HG03108 (cell line): ENCODE measurements at regions not wholly inside any gene's neighbourhood (a gene's known extent, or its start where the extent isn't known, plus 50 kb on each side); places are given as distances from the start of the nearest gene placed in this dataset.

Source experiments
- ATAC-seq: cut with Tn5 transposase; IDR thresholded peaks from one replicate; pipeline ENCODE4 v1.9.1; 2021; ENCODE audit warnings: moderate library complexity; ENCODE audit not compliant: unreplicated experiment

DNA sequence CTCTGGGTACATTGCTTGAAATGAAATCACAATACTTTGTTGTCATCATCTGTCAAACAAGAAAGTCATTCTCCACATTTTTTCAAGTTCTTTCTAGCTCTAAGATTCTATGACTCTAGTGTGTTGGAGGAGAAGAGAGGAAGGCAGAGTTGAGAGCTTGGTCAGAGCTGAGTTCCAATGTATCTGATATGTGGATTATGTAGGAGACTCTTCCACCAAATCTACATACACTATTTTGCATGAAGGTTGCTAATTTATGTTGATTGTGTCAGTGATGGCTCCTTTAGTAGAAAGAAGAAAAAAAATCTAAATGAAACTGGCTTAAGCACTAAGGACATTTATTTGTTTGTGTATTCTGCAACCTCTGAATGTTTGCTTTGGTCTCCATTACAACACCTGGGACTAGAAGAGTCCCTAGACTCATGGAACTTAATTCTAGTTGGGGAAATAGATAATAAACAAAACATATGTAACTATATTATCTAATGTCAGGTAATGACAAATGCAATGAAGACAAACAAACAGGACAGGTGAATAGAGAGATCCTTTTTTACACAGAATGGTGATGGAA, 691.9 kb downstream of the UQCRFS1 start:
- no peak for ATAC-seq

DNA sequence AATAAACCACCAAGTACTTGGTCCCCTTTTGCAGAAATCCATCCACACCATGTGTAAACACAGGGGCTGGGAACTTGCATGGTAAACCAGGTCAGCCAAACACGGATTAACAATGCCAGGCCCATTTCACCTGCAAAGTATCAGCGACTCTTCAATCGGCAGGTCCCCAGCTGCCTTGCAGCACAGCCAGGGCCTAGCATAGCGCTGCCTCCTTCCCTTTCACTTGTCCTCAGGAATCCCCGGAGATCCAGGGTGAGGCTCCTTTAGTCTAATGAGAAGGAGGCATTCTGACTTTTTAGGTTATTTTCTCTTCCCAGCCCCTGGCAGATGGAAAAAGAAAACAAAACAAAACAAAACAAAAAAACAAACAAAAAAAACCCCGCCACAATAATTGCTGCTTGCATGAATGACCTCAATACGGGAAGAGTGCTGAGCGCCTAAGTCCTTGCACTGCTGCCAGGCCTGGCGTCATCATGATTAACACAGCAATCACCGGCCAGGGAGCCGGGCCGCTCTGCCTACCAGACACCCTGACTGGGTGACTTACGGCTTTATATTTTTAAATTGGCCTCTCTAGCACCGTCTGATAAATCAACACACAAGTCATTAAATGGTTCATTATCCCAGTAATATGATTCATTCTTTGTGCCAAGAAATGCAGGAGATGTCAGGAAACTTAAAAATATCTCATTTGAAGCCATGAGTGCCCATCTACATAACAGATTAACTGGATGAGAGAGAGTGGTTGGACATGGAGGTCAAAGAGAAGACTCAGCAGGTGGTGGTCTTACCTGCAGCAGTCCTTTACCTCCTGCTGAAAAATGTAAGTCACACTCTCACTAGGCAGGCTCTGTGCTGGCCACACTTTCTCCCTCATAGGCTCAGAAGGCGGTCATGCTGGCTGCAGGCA, 692.7 kb downstream of the UQCRFS1 start:
- no peak for ATAC-seq

DNA sequence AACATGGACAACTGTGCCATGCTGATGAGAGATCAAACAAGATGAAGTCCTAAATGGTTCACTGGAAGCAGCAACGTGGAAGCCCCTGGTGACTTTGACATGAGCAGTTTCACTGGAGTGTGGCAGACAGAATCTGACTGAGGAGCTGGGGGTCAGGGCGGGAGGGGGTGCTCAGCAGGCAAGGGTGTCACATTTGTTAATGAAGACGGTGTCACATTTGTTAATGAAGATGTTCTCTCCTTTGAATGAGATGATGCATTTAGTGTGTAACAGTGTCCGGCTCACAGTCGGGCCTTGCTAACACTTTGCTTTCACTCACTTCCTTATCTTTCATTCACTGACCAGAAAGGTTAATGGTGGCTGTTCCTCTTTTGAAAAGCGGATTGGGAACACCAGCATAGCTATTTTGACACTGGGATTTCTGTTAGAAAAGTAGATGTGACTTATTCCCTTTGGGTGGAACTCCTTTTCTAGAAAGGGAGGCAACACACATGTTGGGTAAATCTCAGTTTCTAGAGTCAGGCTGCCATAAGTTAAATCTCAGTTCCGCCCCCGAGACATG, 693.7 kb downstream of the UQCRFS1 start:
- ATAC-seq = no peak

DNA sequence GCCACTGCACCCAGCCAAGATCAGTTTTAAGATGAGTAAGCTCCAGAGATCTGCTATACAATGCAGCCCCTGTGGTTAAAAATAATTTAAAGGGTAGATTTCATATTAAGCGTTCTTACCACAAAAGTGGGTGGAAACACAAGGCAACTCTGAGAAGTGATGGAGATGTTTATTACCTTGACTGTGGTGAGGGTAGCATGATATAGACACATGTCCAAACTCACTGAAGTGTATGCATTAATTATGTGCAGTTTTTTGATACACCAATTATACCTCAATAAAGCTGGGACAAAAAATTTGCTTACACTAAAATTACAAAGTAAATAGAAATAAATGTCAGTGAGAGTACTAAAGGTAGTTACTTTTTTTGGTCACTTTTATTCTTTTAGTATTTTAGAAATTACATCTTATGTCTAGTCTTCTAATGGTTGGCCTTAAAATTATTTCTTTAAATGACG, 696.5 kb downstream of the UQCRFS1 start:
- ATAC-seq = no peak

DNA sequence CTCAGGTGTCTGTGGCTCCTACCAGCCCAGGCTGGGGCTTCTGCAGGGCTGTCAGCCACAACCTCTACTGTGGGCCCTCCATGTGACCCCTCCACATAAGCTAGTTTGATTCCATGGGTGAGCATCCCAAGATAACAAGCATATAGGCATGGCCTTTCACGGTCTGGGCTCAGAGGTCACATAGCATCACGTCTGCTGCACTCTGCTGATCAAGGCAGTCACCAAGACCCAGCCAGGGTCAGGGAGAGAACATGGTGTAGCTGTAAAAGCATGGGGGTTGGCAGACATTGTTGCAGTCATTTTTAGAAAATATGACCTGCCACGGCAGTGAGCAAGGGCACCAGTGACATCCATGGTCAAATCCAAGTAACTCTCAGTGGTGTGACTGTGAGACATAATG, 698.8 kb downstream of the UQCRFS1 start:
- ATAC-seq = no peak

DNA sequence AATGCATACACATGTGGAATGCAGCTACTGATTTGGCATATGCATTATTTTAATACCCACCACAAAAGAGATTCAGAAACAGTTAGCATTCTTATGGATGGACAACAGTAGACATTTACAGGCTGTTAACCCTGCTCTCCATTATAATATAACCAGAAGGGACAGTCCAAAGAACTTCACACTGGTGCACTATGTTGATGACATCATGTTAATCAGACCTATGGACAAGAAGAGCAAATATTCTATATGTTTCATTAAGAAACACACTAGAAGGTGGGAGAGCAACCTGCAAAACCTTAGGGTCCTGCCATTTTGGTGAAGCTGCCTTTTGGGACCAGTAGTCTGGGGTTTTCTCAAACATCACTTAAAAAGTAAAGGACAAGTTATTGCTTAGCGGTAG, 701.3 kb downstream of the UQCRFS1 start:
- ATAC-seq = no peak

DNA sequence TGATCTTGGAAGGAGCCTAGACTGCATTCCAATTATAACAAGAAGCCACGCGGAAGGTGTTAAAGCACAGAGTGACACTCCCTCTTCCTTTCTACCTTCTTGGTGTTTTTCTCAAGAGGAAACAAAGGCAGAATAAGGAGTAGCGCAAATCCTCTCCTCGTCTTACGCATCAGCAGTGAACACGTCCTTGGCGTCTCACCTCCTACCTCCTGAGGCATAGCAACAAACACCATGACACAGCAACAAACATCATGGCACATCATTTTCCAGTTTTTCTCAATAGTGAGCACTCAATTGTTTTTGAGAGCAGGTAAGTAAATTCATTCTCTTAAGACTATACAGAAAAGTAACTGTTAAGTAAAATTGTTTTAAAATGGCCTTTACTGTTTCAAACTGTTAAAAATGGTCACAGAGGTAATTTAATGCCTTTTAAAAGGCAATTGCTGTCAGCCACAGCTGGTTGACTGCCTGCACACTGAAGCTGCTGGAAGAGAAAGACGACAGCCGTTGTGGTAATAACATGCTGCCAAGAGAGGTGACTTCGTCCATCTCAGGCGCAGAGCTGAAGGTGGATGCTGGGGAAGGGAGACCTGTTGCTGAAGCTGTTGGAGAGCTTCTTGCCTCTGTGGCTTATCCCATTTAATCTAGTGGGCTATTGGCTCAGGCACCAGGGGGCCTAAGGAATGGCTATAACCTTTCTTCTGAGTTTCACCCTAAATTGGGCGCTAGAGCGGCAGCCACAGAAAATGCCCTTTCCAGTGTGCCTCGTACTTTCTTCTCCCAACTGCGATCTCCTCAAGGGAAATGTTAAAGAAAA, 703.7 kb downstream of the UQCRFS1 start:
- no peak for ATAC-seq

DNA sequence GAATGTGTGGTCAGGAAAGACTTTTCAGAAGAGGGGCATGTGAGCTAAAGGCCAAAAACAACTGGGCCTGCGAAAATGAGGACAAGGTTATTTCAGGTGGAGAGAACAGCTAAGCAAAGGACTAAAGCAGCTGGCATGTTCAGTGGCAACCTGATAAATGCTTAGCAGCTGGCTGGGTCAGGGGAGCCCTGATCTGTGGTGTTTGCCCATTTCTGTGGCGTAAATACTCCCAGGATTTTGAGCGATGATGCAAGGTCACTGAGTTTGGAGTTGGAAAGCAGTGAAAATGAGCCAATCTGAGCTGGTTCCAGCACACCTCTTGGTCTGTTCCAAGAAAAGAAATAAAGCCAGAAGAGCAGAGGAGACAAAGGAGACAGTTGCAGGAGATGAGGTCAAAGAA, 704.3 kb downstream of the UQCRFS1 start:
- no peak for ATAC-seq

DNA sequence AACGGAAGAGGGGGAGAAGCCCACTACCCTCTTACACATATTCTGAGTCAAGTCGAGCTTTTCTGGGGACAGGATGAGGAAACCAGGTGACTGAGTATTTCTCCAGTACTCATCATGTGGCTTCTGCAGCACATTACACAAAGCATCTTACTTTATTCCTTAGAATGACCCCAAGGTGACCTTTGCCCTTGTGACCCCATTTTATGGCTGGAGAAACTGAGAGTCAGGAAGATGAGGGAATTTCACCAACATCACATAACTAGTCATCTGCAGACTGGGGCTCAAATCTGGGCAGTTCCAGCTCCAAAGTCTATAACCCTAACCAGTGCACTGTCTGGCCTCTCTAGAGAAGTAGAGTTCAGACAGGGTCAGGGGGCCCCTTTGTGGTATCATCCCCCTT, 707.0 kb downstream of the UQCRFS1 start:
- ATAC-seq = no peak

DNA sequence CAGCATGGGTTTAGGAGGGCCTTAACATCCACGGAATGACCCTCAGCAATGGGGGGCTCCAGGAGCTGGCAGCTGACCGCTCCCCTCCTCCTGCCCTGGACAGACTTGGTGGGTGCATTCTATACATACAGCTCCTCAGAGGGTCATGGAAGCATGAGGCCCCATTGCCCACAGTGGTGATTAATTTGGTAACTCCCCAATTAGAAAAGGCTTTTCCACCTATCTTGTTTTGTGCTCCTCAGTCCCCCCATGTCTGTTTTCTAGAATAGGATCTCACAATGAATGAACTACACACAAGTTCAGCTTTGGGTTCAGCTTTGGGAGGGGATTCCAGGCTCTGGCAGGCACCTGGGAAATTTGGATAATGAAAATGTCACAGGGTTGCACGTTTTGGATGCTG, 707.8 kb downstream of the UQCRFS1 start:
- no peak for ATAC-seq

DNA sequence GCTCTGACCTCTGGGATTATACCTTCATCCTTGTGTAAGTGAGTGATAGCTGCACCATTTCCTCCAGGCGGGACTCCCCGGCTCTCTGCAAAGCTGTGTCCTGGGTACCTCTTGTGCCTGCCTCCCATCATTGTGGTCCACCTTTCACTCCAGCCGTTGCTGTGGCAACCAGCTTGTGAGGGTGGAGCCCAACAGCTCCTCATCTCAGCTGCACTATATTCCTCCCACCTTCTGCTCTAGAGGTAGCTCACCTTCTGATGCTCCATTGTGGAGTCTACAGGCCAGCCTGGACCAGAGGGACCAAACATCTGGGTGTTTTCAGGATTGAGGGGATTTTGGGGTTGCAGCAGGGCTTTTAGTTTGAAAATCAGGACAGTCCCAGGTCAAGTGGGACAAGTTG, 708.2 kb downstream of the UQCRFS1 start:
- ATAC-seq = no peak

DNA sequence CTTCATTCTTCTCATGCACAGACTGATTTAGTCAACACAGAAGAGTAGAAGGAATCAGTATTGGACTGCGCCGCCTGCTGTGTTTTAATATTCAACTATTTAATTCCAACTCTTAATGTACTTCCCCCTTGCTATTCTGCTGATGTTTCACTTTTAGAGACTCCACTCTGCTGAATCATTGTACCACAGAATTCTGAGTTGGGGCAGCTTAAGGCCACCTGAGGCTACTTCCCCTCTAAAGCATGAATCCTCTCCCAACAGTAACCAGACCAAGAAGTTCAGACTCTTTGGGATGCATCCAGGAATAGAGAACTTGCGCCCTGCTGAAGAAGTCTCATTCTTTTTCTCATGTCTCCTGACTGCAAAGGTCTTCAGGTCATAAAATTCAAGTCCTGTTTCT, 708.8 kb downstream of the UQCRFS1 start:
- no peak for ATAC-seq

DNA sequence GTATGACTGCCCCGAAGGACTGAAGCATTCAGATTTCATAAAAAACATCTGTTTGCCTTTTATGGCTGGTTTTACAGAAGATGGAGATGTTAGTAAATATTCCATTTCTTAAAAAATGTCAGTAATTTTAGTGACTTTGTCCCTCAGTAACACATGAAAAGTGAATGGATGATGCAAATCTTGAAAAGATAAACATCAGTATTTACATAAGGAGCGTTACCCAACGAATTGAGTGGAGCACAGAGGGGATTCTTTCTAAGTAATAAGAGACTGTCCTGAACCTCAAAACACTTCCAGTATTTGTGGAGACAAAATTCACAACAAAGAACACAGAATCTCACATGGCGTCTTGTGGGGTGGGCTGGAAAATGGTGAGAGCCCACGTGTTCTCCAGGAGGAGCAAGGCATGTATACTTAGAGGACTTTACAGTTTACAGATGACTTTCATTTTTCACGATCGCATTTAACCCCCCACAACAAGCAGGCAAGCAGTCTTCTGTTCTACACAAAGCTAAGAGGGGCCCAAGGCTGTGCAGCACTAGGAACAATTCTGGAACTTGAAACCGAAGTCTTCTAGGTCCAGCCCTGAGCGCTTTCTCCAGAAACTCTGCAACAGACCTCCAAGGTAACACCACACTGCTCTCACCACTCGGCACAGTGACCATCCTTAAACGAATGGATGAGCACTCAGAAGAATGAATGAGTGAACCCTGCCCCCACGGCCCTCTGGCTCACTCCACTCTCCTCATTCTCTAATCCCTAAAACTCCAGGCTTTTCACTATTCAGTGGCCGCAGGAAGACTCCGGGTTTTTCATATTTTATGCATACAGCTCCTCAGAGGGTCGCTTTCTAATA, 709.8 kb downstream of the UQCRFS1 start:
- ATAC-seq = no peak

DNA sequence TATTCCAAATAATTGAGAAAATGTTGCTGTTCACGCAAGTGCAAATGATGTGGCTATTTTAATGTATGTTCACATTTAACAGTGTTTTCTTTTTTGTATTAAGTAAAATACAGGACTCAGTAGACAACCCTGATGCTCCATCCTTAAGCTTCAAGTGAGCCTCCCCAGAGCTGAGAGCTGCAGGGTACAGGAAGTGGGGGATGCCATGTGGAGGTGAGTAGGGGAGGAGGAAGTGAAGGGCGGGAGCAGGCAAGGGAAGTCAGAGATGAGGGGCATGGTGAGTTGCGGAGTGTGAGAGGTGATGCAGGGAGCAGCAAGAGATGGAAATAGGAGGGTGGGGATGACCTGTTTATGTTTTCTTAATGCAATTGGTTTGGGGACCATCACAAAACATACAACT, 711.0 kb downstream of the UQCRFS1 start:
- ATAC-seq = no peak

DNA sequence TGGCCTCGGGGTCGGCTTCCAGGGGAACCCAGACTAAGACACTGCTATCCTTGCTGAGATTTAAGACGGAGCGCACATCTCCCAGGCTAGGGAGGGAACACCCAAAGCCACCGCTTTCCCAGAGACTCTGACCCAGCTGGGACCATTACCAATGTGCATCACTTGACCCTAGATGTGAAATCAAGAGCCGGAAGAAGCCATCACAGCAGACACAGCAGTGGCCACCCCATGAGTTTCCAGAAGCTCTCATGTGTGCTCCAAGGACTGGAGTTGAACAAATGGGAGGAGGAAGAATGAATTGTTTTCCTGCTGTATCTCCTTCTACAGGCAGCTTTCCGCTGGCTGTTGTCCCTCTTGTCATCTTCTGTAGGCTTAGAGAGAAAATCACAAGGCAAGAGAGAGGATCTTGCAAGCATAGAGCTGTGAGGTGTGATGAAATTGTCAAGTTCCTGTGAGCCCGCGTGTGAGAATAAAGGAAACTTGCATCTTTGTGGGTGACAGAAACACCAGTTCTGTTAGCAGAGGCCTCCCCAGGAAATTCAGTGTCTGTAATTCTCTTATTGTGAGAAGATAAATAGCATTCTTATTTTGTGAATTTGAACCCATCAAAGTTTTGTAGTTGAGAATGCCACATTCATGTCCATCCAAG, 711.8 kb downstream of the UQCRFS1 start:
- ATAC-seq = no peak

DNA sequence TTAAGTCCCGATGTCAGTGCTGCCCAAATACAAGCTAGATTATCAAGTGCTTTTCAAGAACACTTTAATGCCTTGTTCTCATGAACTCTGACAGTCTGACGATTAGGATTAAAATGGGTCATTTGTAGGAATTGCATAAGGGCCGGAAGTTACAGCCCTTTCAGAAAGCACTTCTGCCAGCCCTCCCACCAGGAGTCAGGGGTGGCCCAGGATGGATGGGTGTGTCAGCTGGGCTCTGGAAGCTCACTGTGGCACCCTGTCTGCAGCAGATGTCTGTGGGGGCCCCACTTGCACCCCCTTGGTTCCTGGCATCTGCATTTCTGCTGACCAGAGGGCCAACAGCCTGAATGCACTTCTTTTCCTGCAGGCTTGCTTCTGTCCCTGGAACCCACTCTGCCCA, 712.7 kb downstream of the UQCRFS1 start:
- no peak for ATAC-seq

DNA sequence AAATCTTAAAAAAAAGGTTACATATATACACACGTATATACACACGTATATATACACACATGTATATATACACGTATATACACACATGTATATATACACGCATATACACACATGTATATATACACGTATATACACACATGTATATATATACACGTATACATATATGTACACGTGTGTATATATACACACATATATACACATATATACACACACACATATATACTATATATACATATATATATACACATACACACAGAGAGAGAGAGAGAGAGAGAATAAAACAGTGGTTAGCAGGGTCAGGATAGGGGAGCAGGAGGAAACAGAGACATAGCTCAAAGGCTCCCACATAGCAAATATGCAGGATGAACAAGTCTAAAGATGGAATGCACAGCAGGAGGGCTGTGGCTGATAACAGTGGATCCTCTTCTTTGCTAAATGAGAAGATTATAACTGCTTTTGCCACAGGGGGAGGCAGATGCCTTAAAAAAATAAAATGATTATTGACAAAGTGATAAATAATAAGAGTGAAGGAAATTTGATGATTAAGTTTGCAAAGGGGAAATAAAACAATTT, 714.5 kb downstream of the UQCRFS1 start:
- ATAC-seq = no peak

DNA sequence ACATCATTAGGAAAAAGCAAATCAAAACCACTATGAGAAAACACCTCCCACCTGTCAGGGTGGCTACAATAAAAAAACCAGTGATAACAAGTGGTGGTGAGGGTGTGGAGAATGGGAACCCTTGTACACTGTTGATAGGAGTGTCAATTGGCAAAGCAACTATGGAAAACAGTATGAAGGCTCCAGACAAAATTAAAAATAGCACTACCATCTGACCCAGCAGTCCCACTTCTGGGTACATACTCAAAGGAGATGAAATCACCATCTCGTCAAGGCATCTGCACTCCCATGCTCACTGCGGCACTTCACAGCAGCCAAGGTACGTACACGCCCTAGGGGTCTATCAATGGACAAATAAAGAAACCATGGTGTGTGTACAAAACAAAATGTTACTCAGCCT, 715.1 kb downstream of the UQCRFS1 start:
- ATAC-seq = no peak

DNA sequence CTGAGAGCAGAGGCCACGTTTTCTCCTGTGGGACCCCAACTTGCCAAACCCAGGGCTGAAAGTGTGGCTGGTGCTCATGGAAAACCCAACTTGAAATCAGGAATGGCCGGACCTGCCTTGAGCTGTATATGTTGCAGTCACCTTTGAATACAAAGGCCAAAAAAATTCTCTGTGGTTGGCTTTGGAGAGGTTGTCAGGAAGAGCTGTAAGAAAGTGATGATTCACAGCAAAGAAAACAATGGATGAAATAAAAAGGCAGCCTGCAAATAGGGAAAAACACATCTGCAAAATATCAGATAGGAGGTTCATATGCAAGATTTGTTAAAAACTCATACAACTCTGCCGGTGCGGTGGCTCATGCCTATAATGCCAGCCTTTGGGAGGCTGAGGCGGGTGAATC, 715.8 kb downstream of the UQCRFS1 start:
- ATAC-seq = no peak

DNA sequence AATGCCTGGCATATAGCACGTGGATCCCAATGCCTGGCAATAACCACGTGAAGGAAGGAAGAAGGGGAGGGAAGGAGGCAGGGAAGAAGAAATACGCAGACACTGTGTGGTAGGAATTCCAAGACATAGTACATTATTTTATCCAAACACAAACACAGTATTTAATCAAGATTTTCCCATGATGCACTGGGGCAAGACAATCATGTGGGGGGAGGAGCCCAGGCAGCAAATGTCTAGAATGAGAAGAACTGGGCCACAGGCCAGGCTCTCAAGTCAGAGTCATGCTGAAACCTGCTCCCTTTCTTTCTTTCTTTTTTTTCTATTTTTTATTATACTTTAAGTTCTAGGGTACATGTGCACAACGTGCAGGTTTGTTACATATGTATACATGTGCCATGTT, 717.9 kb downstream of the UQCRFS1 start:
- ATAC-seq = no peak
